HG03575 (cell line): ENCODE measurements at regions not wholly inside any gene's neighbourhood (a gene's known extent, or its start where the extent isn't known, plus 50 kb on each side); places are given as distances from the start of the nearest gene placed in this dataset.

Experiments used
- ATAC-seq: cut with Tn5 transposase; IDR thresholded peaks from one replicate; pipeline ENCODE4 v1.9.1; 2021; ENCODE audit not compliant: unreplicated experiment, insufficient number of reproducible peaks, low FRiP score; ENCODE audit errors: extremely low read depth

GRCh38 chr5:82352146-82352791 is 74.1 kb upstream of the RPS23 start:
- no peak for ATAC-seq

GRCh38 chr5:82351754-82352145 is 73.6 kb upstream of the RPS23 start:
- no peak for ATAC-seq

- ATAC-seq: no peak
Observed at GRCh38 chr5:82351297-82351696, 73.1 kb upstream of the RPS23 start.

- no peak for ATAC-seq
Observed at GRCh38 chr5:82349652-82350051, 71.5 kb upstream of the RPS23 start.

GRCh38 chr5:82348784-82349425 is 70.8 kb upstream of the RPS23 start:
- ATAC-seq: no peak

- no peak for ATAC-seq
Observed at GRCh38 chr5:82347201-82347865, 69.2 kb upstream of the RPS23 start.

- no peak for ATAC-seq
Observed at GRCh38 chr5:82346399-82347165, 68.4 kb upstream of the RPS23 start.

GRCh38 chr5:82345108-82345507 is 67.0 kb upstream of the RPS23 start:
- ATAC-seq: no peak

- ATAC-seq: no peak
Observed at GRCh38 chr5:82341325-82341724, 63.2 kb upstream of the RPS23 start.

- ATAC-seq: no peak
Observed at GRCh38 chr5:82340799-82341198, 62.6 kb upstream of the RPS23 start.

GRCh38 chr5:82339792-82340191 is 61.6 kb upstream of the RPS23 start:
- no peak for ATAC-seq

GRCh38 chr5:82338771-82339373 is 60.7 kb upstream of the RPS23 start:
- no peak for ATAC-seq

GRCh38 chr5:82336959-82337351 is 58.8 kb upstream of the RPS23 start:
- ATAC-seq: no peak

GRCh38 chr5:82336226-82336958 is 58.2 kb upstream of the RPS23 start:
- ATAC-seq: no peak

GRCh38 chr5:82335806-82336205 is 57.7 kb upstream of the RPS23 start:
- no peak for ATAC-seq

- no peak for ATAC-seq
Observed at GRCh38 chr5:82334856-82335255, 56.7 kb upstream of the RPS23 start.

GRCh38 chr5:82334085-82334692 is 56.0 kb upstream of the RPS23 start:
- no peak for ATAC-seq

GRCh38 chr5:82332886-82333615 is 54.9 kb upstream of the RPS23 start:
- no peak for ATAC-seq
